Mesendoderm (in vitro differentiated cells): ENCODE measurements at regions not wholly inside any gene's neighbourhood (a gene's known extent, or its start where the extent isn't known, plus 50 kb on each side); places are given as distances from the start of the nearest gene placed in this dataset.

Experiments used
- DNase-seq: peaks from one replicate; pipeline ENCODE4 v3.0.0; 2013
- H2AK5ac ChIP-seq: 2 replicates; pipeline ENCODE4 v1.6.1; 2013; ENCODE audit warnings: low read length, inconsistent platforms
- H2BK120ac ChIP-seq: 2 replicates; pipeline ENCODE4 v1.6.1; 2013; ENCODE audit warnings: low read depth, mild to moderate bottlenecking, low read length, moderate library complexity, mixed read lengths
- H2BK15ac ChIP-seq: replicated peaks from 2 replicates; pipeline ENCODE4 v1.6.1; 2013; ENCODE audit warnings: low read depth, mild to moderate bottlenecking, moderate library complexity
- H2BK5ac ChIP-seq: 2 replicates; pipeline ENCODE4 v1.6.1; 2013; ENCODE audit warnings: low read length, inconsistent platforms
- H3K18ac ChIP-seq: 2 replicates; pipeline ENCODE4 v1.6.1; 2013; ENCODE audit warnings: mild to moderate bottlenecking, low read length, mixed read lengths
- H3K23ac ChIP-seq: one replicate; pipeline ENCODE4 v1.6.1; 2013; ENCODE audit warnings: low read length
- H3K27ac ChIP-seq: 2 replicates; pipeline ENCODE4 v1.5.1; 2013; ENCODE audit warnings: low read depth, mild to moderate bottlenecking, inconsistent platforms, low read length, moderate library complexity
- H3K27me3 ChIP-seq: 2 replicates; pipeline ENCODE4 v1.6.1; 2013; ENCODE audit warnings: low read length, control low read depth, mild to moderate bottlenecking, inconsistent platforms; ENCODE audit not compliant: insufficient read depth, poor library complexity
- H3K36me3 ChIP-seq: 2 replicates; pipeline ENCODE4 v1.6.1; 2013; ENCODE audit warnings: low read length, inconsistent platforms; ENCODE audit not compliant: control insufficient read depth, insufficient read depth
- H3K4ac ChIP-seq: one replicate; pipeline ENCODE4 v1.6.1; 2013; ENCODE audit warnings: low read depth, mild to moderate bottlenecking, low read length, moderate library complexity
- H3K4me1 ChIP-seq: 2 replicates; pipeline ENCODE4 v1.6.1; 2013; ENCODE audit warnings: low read depth, low read length, inconsistent platforms; ENCODE audit not compliant: control insufficient read depth
- H3K4me2 ChIP-seq: 2 replicates; pipeline ENCODE4 v1.6.1; 2013; ENCODE audit warnings: low read length
- H3K4me3 ChIP-seq: 2 replicates; pipeline ENCODE4 v1.5.1; 2013; ENCODE audit warnings: mild to moderate bottlenecking, low read length
- H3K56ac ChIP-seq: one replicate; pipeline ENCODE4 v1.6.1; 2013; ENCODE audit warnings: low read length
- H3K79me1 ChIP-seq: 2 replicates; pipeline ENCODE4 v1.6.1; 2013; ENCODE audit warnings: low read length, inconsistent platforms
- H3K79me2 ChIP-seq: 2 replicates; pipeline ENCODE4 v1.6.1; 2013; ENCODE audit warnings: mild to moderate bottlenecking, low read length; ENCODE audit not compliant: control insufficient read depth, insufficient read depth
- H3K9ac ChIP-seq: 2 replicates; pipeline ENCODE4 v1.6.1; 2013; ENCODE audit warnings: low read length, inconsistent platforms
- H4K5ac ChIP-seq: one replicate; pipeline ENCODE4 v1.6.1; 2013; ENCODE audit warnings: low read length
- H4K8ac ChIP-seq: one replicate; pipeline ENCODE4 v1.6.1; 2013; ENCODE audit warnings: low read depth, mild to moderate bottlenecking, control low read depth, low read length, moderate library complexity
- WGBS: extraction: QIAGEN DNeasy Blood & Tissue Kit; methylation state at CpG from one replicate; pipeline ENCODE4 v1.1.7; 2013; ENCODE audit warnings: low lambda C conversion rate, missing lambda C conversion rate; ENCODE audit not compliant: insufficient coverage; ENCODE audit errors: extremely low coverage; 5-methylcytosine and 5-hydroxymethylcytosine counted together

GRCh38 chr10:61343796-61344195 lies 109.4 kb downstream of the TMEM26 start:
- Histone ChIP-seq H4K8ac (no peak overlapping the region), H3K79me2 (no peaks in the 10 kb centered on the region), H3K79me1 (no peaks in the 10 kb centered on the region), H3K56ac (no peak overlapping the region), H4K5ac (no peak overlapping the region), H3K4ac (no peak overlapping the region), H3K4me2 (no peak overlapping the region), H3K18ac (no peak overlapping the region), H3K23ac (no peak overlapping the region), H2BK5ac (no peak overlapping the region), H3K9ac (no peak overlapping the region), H2AK5ac (no peak overlapping the region), H3K4me1 (no peaks in the 10 kb centered on the region), H3K36me3 (no peaks in the 10 kb centered on the region), H3K27ac (no peak overlapping the region), H3K4me3 (no peak overlapping the region), H3K27me3 (no peaks in the 10 kb centered on the region), H2BK15ac (no peak overlapping the region), H2BK120ac (no peak overlapping the region)
- no CpG with 5 or more reads among the region's 3 CpGs for WGBS
- no peak for DNase-seq

- no CpG with 5 or more reads among the region's 5 CpGs for WGBS
- no peak overlapping the region for H3K18ac ChIP-seq
- H4K5ac ChIP-seq: no peak overlapping the region
- no peak overlapping the region for H3K27ac ChIP-seq
- H2BK5ac ChIP-seq: no peak overlapping the region
- DNase-seq: no peak
- no peak overlapping the region for H3K4me3 ChIP-seq
- no peak overlapping the region for H2BK15ac ChIP-seq
- H2AK5ac ChIP-seq: no peak overlapping the region
- H3K4me2 ChIP-seq: no peak overlapping the region
- H3K79me2 ChIP-seq: no peaks in the 10 kb centered on the region
- no peaks in the 10 kb centered on the region for H3K36me3 ChIP-seq
- H3K23ac ChIP-seq: no peak overlapping the region
- H4K8ac ChIP-seq: no peak overlapping the region
- no peak overlapping the region for H3K4ac ChIP-seq
- H3K27me3 ChIP-seq: no peaks in the 10 kb centered on the region
- H3K4me1 ChIP-seq: no peaks in the 10 kb centered on the region
- H3K79me1 ChIP-seq: no peaks in the 10 kb centered on the region
- no peak overlapping the region for H2BK120ac ChIP-seq
- no peak overlapping the region for H3K9ac ChIP-seq
- H3K56ac ChIP-seq: no peak overlapping the region
Observed at GRCh38 chr10:61342858-61343572, 110.2 kb downstream of the TMEM26 start.

- Histone ChIP-seq H3K4me2 (no peak overlapping the region), H3K18ac (no peak overlapping the region)
Observed at GRCh38 chr10:61341008-61341407, 112.2 kb downstream of the TMEM26 start.

GRCh38 chr10:61338146-61338545 lies 115.0 kb downstream of the TMEM26 start:
- H4K8ac ChIP-seq: no peak overlapping the region
- no peak overlapping the region for H3K4me3 ChIP-seq
- no peaks in the 10 kb centered on the region for H3K27me3 ChIP-seq
- H3K4me1 ChIP-seq: no peaks in the 10 kb centered on the region
- H3K36me3 ChIP-seq: no peaks in the 10 kb centered on the region
- no peak overlapping the region for H3K27ac ChIP-seq
- H3K23ac ChIP-seq: no peak overlapping the region
- no peak overlapping the region for H2BK120ac ChIP-seq
- no peak overlapping the region for H3K56ac ChIP-seq
- H2BK15ac ChIP-seq: no peak overlapping the region
- no peaks in the 10 kb centered on the region for H3K79me2 ChIP-seq
- H3K4me2 ChIP-seq: no peak overlapping the region
- no peak overlapping the region for H2AK5ac ChIP-seq
- no peak overlapping the region for H2BK5ac ChIP-seq
- WGBS: no CpG with 5 or more reads among the region's 1 CpG
- no peak for DNase-seq
- no peaks in the 10 kb centered on the region for H3K79me1 ChIP-seq
- no peak overlapping the region for H4K5ac ChIP-seq
- H3K18ac ChIP-seq: no peak overlapping the region
- H3K4ac ChIP-seq: no peak overlapping the region
- no peak overlapping the region for H3K9ac ChIP-seq

More at GRCh38 chr10:61341008-61341407, 112.2 kb downstream of the TMEM26 start:
- H4K5ac ChIP-seq: no peak overlapping the region
- H3K79me2 ChIP-seq: no peaks in the 10 kb centered on the region
- no peaks in the 10 kb centered on the region for H3K4me1 ChIP-seq
- no peak overlapping the region for H3K23ac ChIP-seq
- H3K4ac ChIP-seq: no peak overlapping the region
- no peak overlapping the region for H3K9ac ChIP-seq
- H2BK5ac ChIP-seq: no peak overlapping the region
- no peak overlapping the region for H3K56ac ChIP-seq
- no peak overlapping the region for H3K27ac ChIP-seq
- H3K27me3 ChIP-seq: no peaks in the 10 kb centered on the region
- DNase-seq: no peak
- no peak overlapping the region for H2AK5ac ChIP-seq
- H3K4me3 ChIP-seq: no peak overlapping the region
- H2BK15ac ChIP-seq: no peak overlapping the region
- no peak overlapping the region for H2BK120ac ChIP-seq
- H3K36me3 ChIP-seq: no peaks in the 10 kb centered on the region
- H3K79me1 ChIP-seq: no peaks in the 10 kb centered on the region
- no peak overlapping the region for H4K8ac ChIP-seq

GRCh38 chr10:61337741-61338140 lies 115.4 kb downstream of the TMEM26 start:
- H2AK5ac ChIP-seq: no peak overlapping the region
- no CpG with 5 or more reads among the region's 3 CpGs for WGBS
- no peaks in the 10 kb centered on the region for H3K79me1 ChIP-seq
- H3K4me1 ChIP-seq: no peaks in the 10 kb centered on the region
- H3K79me2 ChIP-seq: no peaks in the 10 kb centered on the region
- no peak overlapping the region for H3K4me2 ChIP-seq
- H3K18ac ChIP-seq: no peak overlapping the region
- no peak overlapping the region for H2BK120ac ChIP-seq
- no peak overlapping the region for H2BK15ac ChIP-seq
- H2BK5ac ChIP-seq: no peak overlapping the region
- H3K23ac ChIP-seq: no peak overlapping the region
- no peak for DNase-seq
- H4K8ac ChIP-seq: no peak overlapping the region
- H3K4ac ChIP-seq: no peak overlapping the region
- H4K5ac ChIP-seq: no peak overlapping the region
- no peaks in the 10 kb centered on the region for H3K36me3 ChIP-seq
- H3K56ac ChIP-seq: no peak overlapping the region
- no peak overlapping the region for H3K9ac ChIP-seq
- H3K27ac ChIP-seq: no peak overlapping the region
- H3K4me3 ChIP-seq: no peak overlapping the region
- no peaks in the 10 kb centered on the region for H3K27me3 ChIP-seq

GRCh38 chr10:61336831-61337230 lies 116.3 kb downstream of the TMEM26 start:
- no peak for DNase-seq
- no peak overlapping the region for H3K18ac ChIP-seq
- H2BK120ac ChIP-seq: no peak overlapping the region
- no peak overlapping the region for H3K4me3 ChIP-seq
- H2BK5ac ChIP-seq: no peak overlapping the region
- H3K79me2 ChIP-seq: no peaks in the 10 kb centered on the region
- no peak overlapping the region for H2AK5ac ChIP-seq
- H3K56ac ChIP-seq: no peak overlapping the region
- H3K4me1 ChIP-seq: no peaks in the 10 kb centered on the region
- no peak overlapping the region for H4K5ac ChIP-seq
- H3K4me2 ChIP-seq: no peak overlapping the region
- no peak overlapping the region for H3K4ac ChIP-seq
- H3K9ac ChIP-seq: no peak overlapping the region
- no peak overlapping the region for H4K8ac ChIP-seq
- H2BK15ac ChIP-seq: no peak overlapping the region
- H3K36me3 ChIP-seq: no peaks in the 10 kb centered on the region
- H3K79me1 ChIP-seq: no peaks in the 10 kb centered on the region
- no peak overlapping the region for H3K27ac ChIP-seq
- no CpG with 5 or more reads among the region's 4 CpGs for WGBS
- H3K27me3 ChIP-seq: no peaks in the 10 kb centered on the region
- H3K23ac ChIP-seq: no peak overlapping the region
